GM23248 (cell line): ENCODE measurements at regions not wholly inside any gene's neighbourhood (a gene's known extent, or its start where the extent isn't known, plus 50 kb on each side); places are given as distances from the start of the nearest gene placed in this dataset.

ENCODE experiments used
- DNase-seq: peaks from one replicate; pipeline ENCODE4 v3.0.0-alpha.2; 2015
- H2AFZ ChIP-seq: fragments of 200-600 bp; sonication (generic); 2 replicates; pipeline ENCODE4 v1.6.1; 2016; ENCODE audit warnings: antibody characterized with exemption
- H3F3A ChIP-seq: fragments of 200-600 bp; sonication (generic); 2 replicates; pipeline ENCODE4 v1.6.1; 2016; ENCODE audit warnings: mild to moderate bottlenecking, antibody characterized with exemption, mixed run types; ENCODE audit not compliant: insufficient read depth
- H3K27ac ChIP-seq: fragments of 200-600 bp; sonication (generic); 2 replicates; pipeline ENCODE4 v1.5.1; 2016; ENCODE audit warnings: mild to moderate bottlenecking
- H3K27me3 ChIP-seq: fragments of 200-600 bp; sonication (generic); replicated peaks from 2 replicates; pipeline ENCODE4 v1.6.1; 2016; ENCODE audit warnings: mild to moderate bottlenecking; ENCODE audit not compliant: insufficient read depth
- H3K36me3 ChIP-seq: fragments of 200-600 bp; sonication (generic); 2 replicates; pipeline ENCODE4 v1.6.1; 2016; ENCODE audit warnings: low read depth, mild to moderate bottlenecking
- H3K4me1 ChIP-seq: fragments of 200-600 bp; sonication (generic); 2 replicates; pipeline ENCODE4 v1.6.1; 2016; ENCODE audit warnings: mild to moderate bottlenecking; ENCODE audit not compliant: insufficient read depth
- H3K4me2 ChIP-seq: fragments of 200-600 bp; sonication (generic); one replicate; pipeline ENCODE4 v1.6.1; 2016; ENCODE audit warnings: mild to moderate bottlenecking; ENCODE audit not compliant: unreplicated experiment
- H3K4me3 ChIP-seq: fragments of 200-600 bp; sonication (generic); 2 replicates; pipeline ENCODE4 v1.5.1; 2016; ENCODE audit warnings: mild to moderate bottlenecking
- H3K79me2 ChIP-seq: fragments of 200-600 bp; sonication (generic); 2 replicates; pipeline ENCODE4 v1.6.1; 2016; ENCODE audit warnings: mild to moderate bottlenecking; ENCODE audit not compliant: insufficient read depth
- H3K9ac ChIP-seq: fragments of 200-600 bp; sonication (generic); 2 replicates; pipeline ENCODE4 v1.6.1; 2016; ENCODE audit warnings: mild to moderate bottlenecking
- H3K9me2 ChIP-seq: fragments of 200-600 bp; sonication (generic); 2 replicates; pipeline ENCODE4 v1.6.1; 2016; ENCODE audit warnings: mixed run types, mild to moderate bottlenecking, moderate library complexity; ENCODE audit not compliant: insufficient read depth
- H3K9me3 ChIP-seq: fragments of 200-600 bp; sonication (generic); one replicate; pipeline ENCODE4 v1.6.1; 2017; ENCODE audit warnings: low read depth
- H4K20me1 ChIP-seq: fragments of 200-600 bp; sonication (generic); 2 replicates; pipeline ENCODE4 v1.6.0; 2016; ENCODE audit not compliant: insufficient read depth
- EZH2 ChIP-seq: fragments of 200-600 bp; sonication (generic); IDR thresholded peaks from 2 replicates; pipeline ENCODE4 v1.6.1; 2018; ENCODE audit warnings: antibody characterized with exemption, mild to moderate bottlenecking; ENCODE audit not compliant: insufficient read depth, poor library complexity, severe bottlenecking
- EZH2phosphoT487 ChIP-seq: fragments of 200-600 bp; sonication (generic); IDR thresholded peaks from 2 replicates; pipeline ENCODE4 v1.6.1; 2018; ENCODE audit warnings: antibody characterized with exemption, moderate library complexity, mild to moderate bottlenecking, low read depth; ENCODE audit not compliant: insufficient read depth
- WGBS, 2 experiments: methylation state at CpG; one replicate each; pipeline ENCODE4 v1.1.6; 2015 to 2017; ENCODE audit warnings: low lambda C conversion rate in 2 of 2, low coverage in 1 of 2; ENCODE audit errors: missing lambda C conversion rate in 2 of 2; 5-methylcytosine and 5-hydroxymethylcytosine counted together
- in situ Hi-C: fragments of 300-500 bp; cut with MboI; formaldehyde crosslinking; loops from 2 replicates; pipeline ENCODE4 v1.15.0; 2020

DNA sequence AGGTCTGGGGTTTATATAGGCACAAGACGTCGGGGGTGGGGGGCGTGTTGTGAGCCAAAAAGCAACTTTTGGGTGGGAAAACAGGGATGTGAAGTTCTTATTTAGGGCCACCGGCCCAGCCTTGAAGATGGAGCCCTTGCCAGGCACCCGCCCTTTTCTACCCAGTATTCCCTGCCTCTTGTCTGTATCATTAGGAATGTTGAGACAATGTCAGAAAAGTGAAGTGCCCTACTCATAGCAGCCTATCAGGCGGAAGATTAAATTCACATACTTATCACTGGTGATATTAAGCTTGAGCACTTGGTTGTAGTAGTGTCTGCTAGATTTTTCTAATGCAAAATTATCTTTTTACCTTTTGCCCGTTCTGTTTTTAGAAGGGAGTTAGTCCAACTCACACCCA is 293.5 kb downstream of the CDH10 start:
- Histone ChIP-seq H3K4me3 (no peak overlapping the region), H3F3A (no peaks in the 10 kb centered on the region), H3K27me3 (no peaks in the 10 kb centered on the region), H3K9me2 (no peaks in the 10 kb centered on the region), H3K9ac (no peak overlapping the region), H2AFZ (no peak overlapping the region), H4K20me1 (no peaks in the 10 kb centered on the region), H3K4me1 (no peaks in the 10 kb centered on the region), H3K36me3 (no peaks in the 10 kb centered on the region), H3K4me2 (no peak overlapping the region), H3K9me3 (no peaks in the 10 kb centered on the region), H3K27ac (no peak overlapping the region), H3K79me2 (no peaks in the 10 kb centered on the region)
- WGBS, 2 experiments = 49 to 56% methylated on average over 7 of the region's 7 CpGs
- TF ChIP-seq EZH2 (no peak), EZH2phosphoT487 (no peak)
- in situ Hi-C loops = no loop called here
- no peak for DNase-seq

GRCh38 chr5:24353016-24353415 is 291.8 kb downstream of the CDH10 start:
- no peak for DNase-seq
- TF ChIP-seq EZH2phosphoT487 (no peak), EZH2 (no peak)
- no peak overlapping the region for H3K27ac ChIP-seq
- no peak overlapping the region for H3K4me2 ChIP-seq
- H2AFZ ChIP-seq = no peak overlapping the region
- no peaks in the 10 kb centered on the region for H3K36me3 ChIP-seq
- H3K9ac ChIP-seq = no peak overlapping the region
- H3K4me3 ChIP-seq = no peak overlapping the region
- H3K9me3 ChIP-seq = no peaks in the 10 kb centered on the region
- H4K20me1 ChIP-seq = no peaks in the 10 kb centered on the region
- no peaks in the 10 kb centered on the region for H3K4me1 ChIP-seq
- H3K79me2 ChIP-seq = no peaks in the 10 kb centered on the region
- in situ Hi-C loops = no loop called here
- no peaks in the 10 kb centered on the region for H3K27me3 ChIP-seq
- WGBS, 2 experiments = 54 to 65% methylated on average over 2 of the region's 2 CpGs
- H3F3A ChIP-seq = no peaks in the 10 kb centered on the region
- no peaks in the 10 kb centered on the region for H3K9me2 ChIP-seq

GRCh38 chr5:24353611-24354010 is 291.2 kb downstream of the CDH10 start:
- in situ Hi-C loops = no loop called here
- H2AFZ ChIP-seq = no peak overlapping the region

DNA sequence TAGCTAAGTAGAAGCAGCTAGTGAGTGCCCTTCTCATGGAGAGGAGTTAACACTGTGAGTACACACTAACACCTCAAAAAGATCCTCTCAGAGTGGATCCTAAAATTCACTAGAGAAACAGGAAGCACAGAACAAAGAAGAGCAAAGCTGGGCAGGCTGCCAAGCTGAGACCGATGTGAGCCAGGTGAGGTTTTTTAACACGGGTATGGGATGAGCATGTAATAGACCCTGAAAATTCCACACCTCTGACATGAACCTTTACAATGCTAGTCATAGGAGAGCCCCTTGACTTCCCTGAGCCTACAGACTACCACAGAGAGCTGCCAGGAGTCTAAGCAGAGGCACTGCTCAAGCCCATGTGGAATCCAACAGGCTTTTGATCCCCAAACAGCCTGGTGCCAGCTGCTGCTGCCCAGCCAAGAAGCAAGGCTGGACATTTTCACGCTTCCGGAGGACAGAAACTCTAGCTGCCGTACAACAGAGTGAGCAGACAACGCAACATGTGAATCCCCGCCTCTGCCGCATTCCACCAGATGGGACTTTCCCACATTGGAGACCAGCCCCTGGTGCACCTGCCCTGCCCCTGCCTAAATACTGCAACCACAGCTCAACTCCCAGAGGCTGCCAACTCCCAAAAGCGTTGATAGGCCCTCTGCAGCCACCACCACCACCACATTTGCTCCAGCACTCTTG is 280.8 kb downstream of the CDH10 start:
- no peaks in the 10 kb centered on the region for H3K27me3 ChIP-seq
- no peaks in the 10 kb centered on the region; the same call in 1 of the 2 replicates for H3K9me2 ChIP-seq
- no peaks in the 10 kb centered on the region for H4K20me1 ChIP-seq
- H3K4me1 ChIP-seq = no peaks in the 10 kb centered on the region
- no peak for TF ChIP-seq EZH2
- no peaks in the 10 kb centered on the region for H3K9me3 ChIP-seq
- DNase-seq = no peak
- no peak overlapping the region for H3K9ac ChIP-seq
- H3K4me2 ChIP-seq = no peak overlapping the region
- H3K36me3 ChIP-seq = no peaks in the 10 kb centered on the region
- H2AFZ ChIP-seq = no peak overlapping the region
- in situ Hi-C loops = no loop called here
- H3K27ac ChIP-seq = no peak overlapping the region
- H3K4me3 ChIP-seq = no peak overlapping the region
- H3K79me2 ChIP-seq = no peaks in the 10 kb centered on the region
- 52 to 58% methylated on average over 9 of the region's 9 CpGs for WGBS, 2 experiments
- no peaks in the 10 kb centered on the region for H3F3A ChIP-seq

More at GRCh38 chr5:24353611-24354010, 291.2 kb downstream of the CDH10 start:
- Histone ChIP-seq H3K36me3 (no peaks in the 10 kb centered on the region), H4K20me1 (no peaks in the 10 kb centered on the region), H3F3A (no peaks in the 10 kb centered on the region), H3K27me3 (no peaks in the 10 kb centered on the region), H3K4me1 (no peaks in the 10 kb centered on the region), H3K79me2 (no peaks in the 10 kb centered on the region), H3K27ac (no peak overlapping the region), H3K9ac (no peak overlapping the region), H3K9me2 (no peaks in the 10 kb centered on the region), H3K4me3 (no peak overlapping the region), H3K9me3 (no peaks in the 10 kb centered on the region), H3K4me2 (no peak overlapping the region)
- no peak for TF ChIP-seq EZH2
- no peak for TF ChIP-seq EZH2phosphoT487
- no peak for DNase-seq

DNA sequence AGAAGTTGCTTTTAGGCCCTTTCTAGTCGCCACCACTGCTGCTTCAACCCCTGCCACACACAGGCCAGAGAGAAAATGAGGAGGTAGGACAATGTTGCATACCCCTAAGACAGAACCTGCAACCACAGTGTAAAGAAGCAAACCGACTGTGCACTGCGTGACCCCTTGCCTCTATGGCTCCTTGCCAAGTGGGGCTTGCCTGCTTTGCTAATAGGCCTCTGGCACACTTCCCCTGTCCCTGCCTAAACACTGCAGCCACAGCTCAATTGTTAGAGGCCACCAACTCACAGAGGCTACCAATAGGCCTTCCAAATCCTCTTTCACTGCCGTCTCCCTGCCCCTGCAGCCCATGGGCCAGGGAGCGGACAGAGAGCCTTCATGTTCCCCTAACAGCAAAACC is 280.1 kb downstream of the CDH10 start:
- in situ Hi-C loops = no loop called here
- no peak for DNase-seq
- 61 to 74% methylated on average over 5 of the region's 5 CpGs for WGBS, 2 experiments

More for the DNA sequence above, 280.1 kb downstream of the CDH10 start:
- Histone ChIP-seq H3K9me2 (no peaks in the 10 kb centered on the region), H3K9ac (no peak overlapping the region), H3K4me1 (no peaks in the 10 kb centered on the region), H3K4me3 (no peak overlapping the region), H3K9me3 (no peaks in the 10 kb centered on the region), H2AFZ (no peak overlapping the region), H3F3A (no peaks in the 10 kb centered on the region), H4K20me1 (no peaks in the 10 kb centered on the region), H3K27ac (no peak overlapping the region), H3K36me3 (no peaks in the 10 kb centered on the region), H3K27me3 (no peaks in the 10 kb centered on the region), H3K79me2 (no peaks in the 10 kb centered on the region), H3K4me2 (no peak overlapping the region)
- TF ChIP-seq EZH2 (no peak), EZH2phosphoT487 (no peak)
